Mammary epithelial cell (primary cell): ENCODE measurements at regions not wholly inside any gene's neighbourhood (a gene's known extent, or its start where the extent isn't known, plus 50 kb on each side); places are given as distances from the start of the nearest gene placed in this dataset.

Experiments used
- CTCF ChIP-seq, 2 donors: IDR thresholded peaks in 1 of 2; conservative IDR thresholded peaks in 1 of 2; 2 replicates each; pipeline ENCODE4 v1.5.1; 2011 to 2012; ENCODE audit warnings: inconsistent platforms in 2 of 2, low read length in 2 of 2, mild to moderate bottlenecking in 2 of 2, control low read depth in 1 of 2, low read depth in 1 of 2; ENCODE audit not compliant: insufficient read depth in 1 of 2; ENCODE audit errors: extremely low read depth in 1 of 2
- EZH2 ChIP-seq: IDR thresholded peaks from 2 replicates; pipeline ENCODE4 v1.6.1; 2012; ENCODE audit warnings: low read length, inconsistent platforms, borderline replicate concordance

GRCh38 chr2:145644820-145645302 lies 1124.9 kb upstream of the ZEB2 start:
- TF ChIP-seq CTCF (conservative IDR thresholded peaks at IDR 0.05 in 1 of 2, IDR thresholded peaks at IDR 0.05 in 1 of 2; ENCODE audit: extremely low read depth in 1 of 2, insufficient read depth in 1 of 2, low read depth in 1 of 2, low read length in 2 of 2) (no peak), EZH2 (no peak)
